Caco-2 (cell line): ENCODE measurements at regions not wholly inside any gene's neighbourhood (a gene's known extent, or its start where the extent isn't known, plus 50 kb on each side); places are given as distances from the start of the nearest gene placed in this dataset.

ENCODE experiments used
- BruUV-seq: library from RNA; stranded (reverse); fragments of 400-500 nt; replicated peaks from 2 replicates; lab custom pipeline; 2021; lab: Mats Ljungman, UMichigan
- CTCF ChIA-PET: fragments of 300-600 bp; sonication (Branson Sonifier 250); formaldehyde crosslinking; loops from one replicate; lab custom pipeline; 2022; ENCODE audit warnings: antibody characterized with exemption; lab: Charles Lee
- POLR2A ChIA-PET: fragments of 300-600 bp; sonication (Branson Sonifier 250); formaldehyde crosslinking; loops from one replicate; lab custom pipeline; 2022; ENCODE audit warnings: antibody characterized with exemption; lab: Charles Lee
- DNase-seq, 2 experiments: peaks; one replicate each; pipeline versions ENCODE4 v3.0.0 to v3.0.0-alpha.2; 2020 to 2022
- H3K27me3 ChIP-seq: replicated peaks from 2 replicates; pipeline ENCODE4 v1.6.0; 2011; ENCODE audit warnings: low read length; ENCODE audit not compliant: control insufficient read depth, insufficient read depth
- H3K36me3 ChIP-seq: 2 replicates; pipeline ENCODE4 v1.5.1; 2011; ENCODE audit warnings: low read length; ENCODE audit not compliant: control insufficient read depth, insufficient read depth
- H3K4me1 ChIP-seq: fragments of 250-450 bp; sonication (Bioruptor Pico); 2 replicates; pipeline ENCODE4 v1.5.1; 2020; ENCODE audit warnings: mild to moderate bottlenecking
- H3K4me3 ChIP-seq: 2 replicates; pipeline ENCODE4 v1.5.1; 2011; ENCODE audit warnings: low read depth, mild to moderate bottlenecking, control low read depth, low read length
- H3K9me3 ChIP-seq: fragments of 250-450 bp; sonication (Bioruptor Pico); 2 replicates; pipeline ENCODE4 v1.5.1; 2020; ENCODE audit warnings: mild to moderate bottlenecking, moderate library complexity
- H3K27ac Mint-ChIP-seq: one replicate; pipeline ENCODE4 v1.8.0; 2022; ENCODE audit warnings: mixed read lengths; ENCODE audit not compliant: unreplicated experiment
- H3K27me3 Mint-ChIP-seq: one replicate; pipeline ENCODE4 v1.8.0; 2022; ENCODE audit warnings: mixed read lengths; ENCODE audit not compliant: insufficient read depth, unreplicated experiment
- H3K36me3 Mint-ChIP-seq: one replicate; pipeline ENCODE4 v1.8.0; 2022; ENCODE audit warnings: mild to moderate bottlenecking, mixed read lengths; ENCODE audit not compliant: insufficient read depth, unreplicated experiment
- H3K4me1 Mint-ChIP-seq: one replicate; pipeline ENCODE4 v1.8.0; 2022; ENCODE audit warnings: low read depth, mixed read lengths; ENCODE audit not compliant: unreplicated experiment
- H3K4me3 Mint-ChIP-seq: one replicate; pipeline ENCODE4 v1.8.0; 2022; ENCODE audit warnings: mild to moderate bottlenecking, moderate library complexity, mixed read lengths; ENCODE audit not compliant: unreplicated experiment
- H3K9me3 Mint-ChIP-seq: one replicate; pipeline ENCODE4 v1.8.0; 2022; ENCODE audit warnings: mixed read lengths; ENCODE audit not compliant: unreplicated experiment
- CTCF ChIP-seq, 2 experiments: fragments of 200-600 bp in 1 of 2; IDR thresholded peaks; 1 replicate in 1 of 2; 2 replicates in 1 of 2; pipeline versions ENCODE4 v1.5.1 to v1.8.0; 2011 to 2022; ENCODE audit warnings: antibody characterized with exemption in 1 of 2, control low read depth in 1 of 2, inconsistent platforms in 1 of 2, low read depth in 1 of 2, low read length in 1 of 2, mild to moderate bottlenecking in 1 of 2, moderate library complexity in 1 of 2; ENCODE audit not compliant: insufficient read depth in 1 of 2, severe bottlenecking in 1 of 2, unreplicated experiment in 1 of 2
- intact Hi-C: fragments of 100-400 bp; cut with micrococcal nuclease; formaldehyde crosslinking; loops from one replicate; pipeline ENCODE4 v1.10.0; 2022; ENCODE audit not compliant: unreplicated experiment

- peak in 1 of 2 experiments; percentile 43 for DNase-seq
- H3K9me3 Mint-ChIP-seq = no peaks in the 10 kb centered on the region
Measured at GRCh38 chr9:93827545-93828330, 127.4 kb downstream of the BARX1 start.

GRCh38 chr9:93826905-93827544 lies 128.1 kb downstream of the BARX1 start:
- no peaks in the 10 kb centered on the region for H3K36me3 Mint-ChIP-seq
- BruUV-seq = no TSS peak
- H3K27ac Mint-ChIP-seq = no peak overlapping the region
- POLR2A ChIA-PET = no interaction called here
- no peaks in the 10 kb centered on the region for H3K9me3 Mint-ChIP-seq
- no peaks in the 10 kb centered on the region for H3K27me3 ChIP-seq
- H3K4me3 Mint-ChIP-seq = no peak overlapping the region
- no peaks in the 10 kb centered on the region for H3K4me1 Mint-ChIP-seq
- H3K27me3 Mint-ChIP-seq = peaks cover 2% of the 10 kb centered on the region
- H3K4me1 ChIP-seq = no peaks in the 10 kb centered on the region
- H3K9me3 ChIP-seq = no peaks in the 10 kb centered on the region
- CTCF ChIA-PET = interaction anchor here (0.8 kb wide), 1 partner anchor 21 kb away, joined by 4 read pairs; no protein-coding TSS in a partner anchor
- H3K36me3 ChIP-seq = no peaks in the 10 kb centered on the region
- DNase-seq = no peak
- H3K4me3 ChIP-seq = no peak overlapping the region
- TF ChIP-seq CTCF (IDR thresholded peaks at IDR 0.05; ENCODE audit: insufficient read depth in 1 of 2, low read depth in 1 of 2, low read length in 1 of 2, severe bottlenecking in 1 of 2, unreplicated experiment in 1 of 2) = no peak
- intact Hi-C loops = no loop called here

More at GRCh38 chr9:93827545-93828330, 127.4 kb downstream of the BARX1 start:
- POLR2A ChIA-PET = interaction anchor here (0.6 kb wide), 1 partner anchor 339 kb away, joined by 3 read pairs; no protein-coding TSS in a partner anchor
- Mint-ChIP-seq H3K4me1 (no peaks in the 10 kb centered on the region), H3K27ac (no peak overlapping the region), H3K27me3 (no peaks in the 10 kb centered on the region), H3K4me3 (no peak overlapping the region), H3K36me3 (no peaks in the 10 kb centered on the region)
- Histone ChIP-seq H3K36me3 (no peaks in the 10 kb centered on the region), H3K4me1 (no peaks in the 10 kb centered on the region), H3K27me3 (no peaks in the 10 kb centered on the region), H3K9me3 (no peaks in the 10 kb centered on the region), H3K4me3 (no peak overlapping the region)
- no TSS peak for BruUV-seq
- CTCF ChIA-PET = interaction anchor here (0.8 kb wide), 1 partner anchor 20 kb away, joined by 4 read pairs; no protein-coding TSS in a partner anchor
- intact Hi-C loops = no loop called here
- peak; percentile 45 to 48 for TF ChIP-seq CTCF (IDR thresholded peaks at IDR 0.05; ENCODE audit: insufficient read depth in 1 of 2, low read depth in 1 of 2, low read length in 1 of 2, severe bottlenecking in 1 of 2, unreplicated experiment in 1 of 2)

GRCh38 chr9:93826209-93826608 lies 128.9 kb downstream of the BARX1 start:
- Mint-ChIP-seq H3K4me3 (no peak overlapping the region), H3K27ac (no peak overlapping the region), H3K9me3 (no peaks in the 10 kb centered on the region), H3K36me3 (no peaks in the 10 kb centered on the region), H3K27me3 (peaks cover 4% of the 10 kb centered on the region), H3K4me1 (no peaks in the 10 kb centered on the region)
- H3K27me3 ChIP-seq = no peaks in the 10 kb centered on the region
- no TSS peak for BruUV-seq
- no peaks in the 10 kb centered on the region for H3K4me1 ChIP-seq
- H3K36me3 ChIP-seq = no peaks in the 10 kb centered on the region
- CTCF ChIA-PET = no interaction called here
- no peak for DNase-seq
- no peaks in the 10 kb centered on the region for H3K9me3 ChIP-seq
- TF ChIP-seq CTCF (IDR thresholded peaks at IDR 0.05; ENCODE audit: insufficient read depth in 1 of 2, low read depth in 1 of 2, low read length in 1 of 2, severe bottlenecking in 1 of 2, unreplicated experiment in 1 of 2) = no peak
- H3K4me3 ChIP-seq = no peak overlapping the region
- intact Hi-C loops = no loop called here
- POLR2A ChIA-PET = no interaction called here
